GM12874 (cell line): ENCODE measurements at regions not wholly inside any gene's neighbourhood (a gene's known extent, or its start where the extent isn't known, plus 50 kb on each side); places are given as distances from the start of the nearest gene placed in this dataset.

ENCODE experiments used
- TF ChIP-seq, protein P1 (sequence below): IDR thresholded peaks from 2 replicates; pipeline ENCODE4 v1.5.1; 2011; ENCODE audit warnings: low read depth, mild to moderate bottlenecking, control low read depth, low read length, moderate library complexity; ENCODE audit not compliant: insufficient read depth

DNA sequence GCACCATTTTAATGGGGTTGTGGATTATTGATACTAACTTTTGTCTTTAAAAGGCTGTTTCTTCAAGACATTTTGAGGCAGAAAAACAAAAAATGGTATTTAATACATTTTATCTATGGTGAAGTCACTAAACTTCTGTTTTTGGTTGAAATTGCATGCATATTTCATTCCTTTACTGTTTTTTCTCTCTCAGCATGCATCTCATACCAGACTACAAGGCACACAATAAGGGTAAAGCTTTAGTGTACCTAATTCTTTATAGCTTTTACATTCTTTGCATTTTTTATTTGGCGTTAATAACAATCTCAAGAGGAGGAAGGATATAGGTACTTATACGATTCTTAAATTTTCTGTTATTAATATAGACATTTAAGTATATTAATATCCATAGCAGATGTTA is 151.0 kb upstream of the DKK2 start:
- TF ChIP-seq, protein P1, sequence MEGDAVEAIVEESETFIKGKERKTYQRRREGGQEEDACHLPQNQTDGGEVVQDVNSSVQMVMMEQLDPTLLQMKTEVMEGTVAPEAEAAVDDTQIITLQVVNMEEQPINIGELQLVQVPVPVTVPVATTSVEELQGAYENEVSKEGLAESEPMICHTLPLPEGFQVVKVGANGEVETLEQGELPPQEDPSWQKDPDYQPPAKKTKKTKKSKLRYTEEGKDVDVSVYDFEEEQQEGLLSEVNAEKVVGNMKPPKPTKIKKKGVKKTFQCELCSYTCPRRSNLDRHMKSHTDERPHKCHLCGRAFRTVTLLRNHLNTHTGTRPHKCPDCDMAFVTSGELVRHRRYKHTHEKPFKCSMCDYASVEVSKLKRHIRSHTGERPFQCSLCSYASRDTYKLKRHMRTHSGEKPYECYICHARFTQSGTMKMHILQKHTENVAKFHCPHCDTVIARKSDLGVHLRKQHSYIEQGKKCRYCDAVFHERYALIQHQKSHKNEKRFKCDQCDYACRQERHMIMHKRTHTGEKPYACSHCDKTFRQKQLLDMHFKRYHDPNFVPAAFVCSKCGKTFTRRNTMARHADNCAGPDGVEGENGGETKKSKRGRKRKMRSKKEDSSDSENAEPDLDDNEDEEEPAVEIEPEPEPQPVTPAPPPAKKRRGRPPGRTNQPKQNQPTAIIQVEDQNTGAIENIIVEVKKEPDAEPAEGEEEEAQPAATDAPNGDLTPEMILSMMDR, result no peak

DNA sequence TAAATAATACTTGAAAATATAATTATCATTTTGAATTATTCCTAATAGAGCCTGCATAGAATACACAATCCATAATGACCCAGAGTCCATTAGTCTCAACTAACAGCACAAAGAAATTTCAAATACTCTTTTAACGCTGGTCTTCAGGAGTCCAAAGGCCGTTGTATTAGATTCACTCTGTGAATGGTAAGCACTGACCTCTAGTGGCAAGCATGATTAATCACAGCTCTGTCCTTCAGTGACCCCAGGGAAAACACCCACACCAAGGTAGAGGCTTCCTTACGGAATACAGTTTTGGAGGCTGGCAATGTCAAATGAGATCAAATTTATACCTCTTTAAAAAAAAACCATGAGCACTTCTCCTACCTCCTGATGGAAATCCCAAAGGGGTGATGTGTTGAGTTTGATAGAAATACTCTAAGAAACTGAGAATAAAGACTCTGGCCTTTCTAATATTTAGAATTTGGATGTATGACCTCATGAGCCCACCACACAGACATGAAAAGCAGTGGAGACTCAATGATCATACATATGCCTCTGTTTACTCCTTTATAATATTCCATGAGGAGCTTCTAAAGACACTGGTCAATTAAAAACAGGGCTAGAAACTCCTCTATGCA is 147.2 kb upstream of the DKK2 start:
- TF ChIP-seq, protein P1, result peak; percentile 65

DNA sequence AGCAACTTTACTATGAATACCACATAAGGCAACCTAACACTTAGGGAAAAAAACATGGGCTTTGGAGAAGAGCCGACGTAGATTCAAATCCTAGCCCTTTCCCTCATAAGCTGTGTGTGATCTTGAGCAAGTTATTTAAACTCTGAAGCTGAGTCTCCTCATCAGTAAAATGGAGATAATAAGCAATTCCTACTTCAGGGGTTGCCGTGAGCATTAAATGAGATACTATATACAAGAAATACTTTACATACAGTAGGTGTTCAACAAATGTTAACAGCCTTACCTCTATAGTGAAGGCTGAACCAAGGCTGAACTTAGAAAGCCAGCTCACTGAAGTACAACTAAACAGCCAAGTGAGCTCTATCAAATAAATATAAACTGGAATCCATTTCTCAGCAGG is 146.2 kb upstream of the DKK2 start:
- TF ChIP-seq, protein P1, result no peak

DNA sequence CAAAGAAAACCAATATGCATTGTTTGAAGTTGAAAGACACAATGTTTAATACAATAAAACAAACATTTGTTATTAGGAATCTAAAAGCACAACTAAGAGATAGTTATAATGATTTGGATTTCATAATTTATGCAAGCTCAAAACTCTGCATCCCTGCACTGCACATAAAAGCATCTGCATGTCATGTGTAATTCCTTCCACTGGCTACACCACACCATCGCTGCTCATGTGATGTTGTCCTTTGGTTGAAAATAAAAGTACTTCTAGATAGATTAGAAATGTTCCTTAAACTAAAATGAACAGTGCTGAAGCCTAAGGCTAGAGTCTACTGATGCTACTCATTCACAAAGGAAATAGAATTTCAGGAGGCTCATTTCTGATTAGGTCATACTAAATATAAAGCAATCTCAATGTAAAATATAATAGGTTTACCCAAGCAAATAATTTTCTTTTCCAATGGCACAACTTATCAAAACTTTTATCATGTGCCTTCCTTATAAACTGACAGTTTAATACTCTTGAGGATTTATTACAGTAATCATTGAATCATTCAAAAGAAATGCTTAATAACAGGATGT is 130.8 kb upstream of the DKK2 start:
- TF ChIP-seq, protein P1, result no peak

DNA sequence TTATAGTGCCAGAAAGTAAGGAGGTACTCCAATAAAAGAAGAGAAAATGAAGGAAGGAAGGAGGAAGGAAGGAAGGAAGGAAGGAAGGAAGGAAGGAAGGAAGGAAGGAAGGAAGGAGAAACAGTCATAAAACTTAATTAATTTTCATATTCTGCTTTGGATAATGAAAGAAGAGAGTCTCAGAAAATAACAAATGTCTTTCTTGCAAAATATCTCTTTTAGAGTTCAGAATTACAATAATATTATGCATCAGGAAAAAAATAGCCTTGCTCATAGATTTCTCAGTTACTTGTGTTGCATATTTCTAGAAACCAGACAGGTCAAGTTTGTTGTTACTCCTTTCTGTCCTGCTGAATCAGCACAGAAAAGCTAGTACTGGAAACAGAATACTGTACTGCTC is 130.1 kb upstream of the DKK2 start:
- TF ChIP-seq, protein P1, result no peak

DNA sequence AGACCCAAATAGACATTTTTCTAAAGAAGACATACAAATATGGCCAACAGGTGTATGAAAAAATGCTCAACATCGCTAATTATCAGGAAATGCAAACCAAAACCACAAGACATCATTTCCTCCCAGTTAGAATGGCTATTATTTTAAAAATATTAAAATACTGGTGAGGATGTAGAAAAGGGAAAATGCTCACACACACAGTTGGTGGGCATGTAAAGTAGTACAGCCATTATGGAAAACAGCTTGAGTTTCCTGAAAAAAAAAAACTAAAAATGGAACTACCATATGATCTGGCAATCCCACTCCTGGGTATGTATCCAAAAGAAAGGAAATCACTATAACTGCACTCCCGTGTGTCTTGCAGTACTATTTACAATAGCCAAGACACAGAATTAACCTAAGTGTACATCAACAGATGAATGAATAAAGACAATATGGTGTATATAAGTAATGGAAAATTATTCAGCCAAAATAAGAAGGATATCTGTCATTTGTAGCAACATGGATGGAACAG is 128.9 kb upstream of the DKK2 start:
- TF ChIP-seq, protein P1, result no peak

DNA sequence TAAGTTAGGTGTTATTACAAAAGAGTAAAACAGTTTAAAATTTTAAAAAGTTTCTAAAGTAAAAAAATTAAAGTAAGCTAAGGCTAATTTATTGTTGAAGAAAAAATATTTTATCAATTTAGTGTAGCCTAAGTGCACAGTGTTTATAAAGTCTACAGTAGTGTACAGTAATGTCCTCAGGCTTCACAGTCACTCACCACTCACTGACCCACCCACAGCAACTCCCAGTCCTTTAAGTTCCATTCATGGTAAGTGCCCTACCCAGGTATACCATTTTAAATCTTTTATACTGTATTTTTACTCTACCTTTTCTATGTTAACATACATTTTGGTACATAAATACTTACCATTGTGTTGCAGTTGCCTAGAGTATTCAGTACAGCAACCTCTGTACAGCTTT is 120.3 kb upstream of the DKK2 start:
- TF ChIP-seq, protein P1, result no peak
